WTC11 (cell line): ENCODE measurements at regions not wholly inside any gene's neighbourhood (a gene's known extent, or its start where the extent isn't known, plus 50 kb on each side); places are given as distances from the start of the nearest gene placed in this dataset.
"Not testable (repeated sequence)": the region's sequence is repeated elsewhere in the genome, so short reads cannot be mapped to it uniquely, and the experiment has no call there.

ENCODE experiments used
- CTCF ChIP-seq: fragments of 200-600 bp; IDR thresholded peaks from 2 replicates; pipeline ENCODE4 v1.8.0; 2022; ENCODE audit warnings: antibody characterized with exemption
- ETV6 ChIP-seq: sonication (generic); formaldehyde crosslinking; IDR thresholded peaks from 2 replicates; pipeline ENCODE4 v1.8.1; 2022; ENCODE audit warnings: mild to moderate bottlenecking, missing genetic modification reagents
- TF ChIP-seq, protein P1 (sequence below): sonication (generic); formaldehyde crosslinking; IDR thresholded peaks from 2 replicates; pipeline ENCODE4 v1.8.1; 2023; ENCODE audit warnings: mild to moderate bottlenecking, missing genetic modification reagents, moderate library complexity

DNA sequence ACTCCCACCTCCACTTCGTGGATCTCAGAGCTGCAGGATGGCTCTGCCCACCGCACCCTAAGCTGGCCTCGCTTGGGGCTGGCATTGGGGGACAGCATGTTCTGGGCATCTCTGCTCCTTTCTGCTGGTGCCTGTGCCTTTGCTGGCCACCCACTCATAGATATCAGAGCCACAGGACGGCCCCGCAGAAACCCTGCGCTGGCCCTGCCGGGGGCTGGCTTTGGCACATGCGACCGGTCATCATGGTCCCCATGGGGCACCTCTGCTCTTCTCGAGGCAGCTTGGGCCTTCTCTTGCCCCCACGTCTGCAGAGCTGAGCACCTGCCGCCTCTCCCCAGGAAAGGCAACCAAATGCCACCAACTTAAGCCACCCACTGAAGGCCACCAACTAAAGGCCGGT, 895.7 kb upstream of the DEFB115 start:
- TF ChIP-seq CTCF; ETV6 (CRISPR knock-in tag): not testable (repeated sequence)
- TF ChIP-seq, protein P1, sequence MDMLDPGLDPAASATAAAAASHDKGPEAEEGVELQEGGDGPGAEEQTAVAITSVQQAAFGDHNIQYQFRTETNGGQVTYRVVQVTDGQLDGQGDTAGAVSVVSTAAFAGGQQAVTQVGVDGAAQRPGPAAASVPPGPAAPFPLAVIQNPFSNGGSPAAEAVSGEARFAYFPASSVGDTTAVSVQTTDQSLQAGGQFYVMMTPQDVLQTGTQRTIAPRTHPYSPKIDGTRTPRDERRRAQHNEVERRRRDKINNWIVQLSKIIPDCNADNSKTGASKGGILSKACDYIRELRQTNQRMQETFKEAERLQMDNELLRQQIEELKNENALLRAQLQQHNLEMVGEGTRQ (CRISPR knock-in tag): not testable (repeated sequence)
